ENCODE measurements at regions not wholly inside any gene's neighbourhood (a gene's known extent, or its start where the extent isn't known, plus 50 kb on each side); places are given as distances from the start of the nearest gene placed in this dataset.
"Not testable (repeated sequence)": the region's sequence is repeated elsewhere in the genome, so short reads cannot be mapped to it uniquely, and the experiment has no call there.

- no peak for DNase-seq
- intact Hi-C loops (cut with DNase I) = no loop called here
Measured at GRCh38 chr4:159698336-159698735, 595.5 kb downstream of the RAPGEF2 start.

GRCh38 chr4:159702200-159702599, 599.3 kb downstream of the RAPGEF2 start:
- no peak for DNase-seq
- intact Hi-C loops (cut with DNase I) = no loop called here

- intact Hi-C loops (cut with DNase I) = no loop called here
- no peak for DNase-seq
Measured at GRCh38 chr4:159705334-159705733, 602.5 kb downstream of the RAPGEF2 start.

- no peak for DNase-seq
- intact Hi-C loops (cut with DNase I) = no loop called here
Measured at GRCh38 chr4:159706704-159707103, 603.8 kb downstream of the RAPGEF2 start.

- intact Hi-C loops (cut with DNase I) = not testable (repeated sequence)
Measured at GRCh38 chr4:159715180-159715579, 612.3 kb downstream of the RAPGEF2 start.

GRCh38 chr4:159719531-159719930, 616.7 kb downstream of the RAPGEF2 start:
- intact Hi-C loops (cut with DNase I) = no loop called here

More at GRCh38 chr4:159715180-159715579, 612.3 kb downstream of the RAPGEF2 start:
- not testable (repeated sequence) for DNase-seq

GRCh38 chr4:159722052-159722451, 619.2 kb downstream of the RAPGEF2 start:
- intact Hi-C loops (cut with DNase I) = no loop called here

More at GRCh38 chr4:159719531-159719930, 616.7 kb downstream of the RAPGEF2 start:
- DNase-seq = no peak

GRCh38 chr4:159722918-159723317, 620.0 kb downstream of the RAPGEF2 start:
- no peak for DNase-seq
- intact Hi-C loops (cut with DNase I) = no loop called here

More at GRCh38 chr4:159722052-159722451, 619.2 kb downstream of the RAPGEF2 start:
- DNase-seq = no peak

- no peak for DNase-seq
- intact Hi-C loops (cut with DNase I) = no loop called here
Measured at GRCh38 chr4:159723341-159724048, 620.6 kb downstream of the RAPGEF2 start.

- intact Hi-C loops (cut with DNase I) = no loop called here
- DNase-seq = no peak
Measured at GRCh38 chr4:159725571-159725970, 622.7 kb downstream of the RAPGEF2 start.

- DNase-seq = no peak
- intact Hi-C loops (cut with DNase I) = no loop called here
Measured at GRCh38 chr4:159735281-159736207, 632.7 kb downstream of the RAPGEF2 start.

- no peak for DNase-seq
- intact Hi-C loops (cut with DNase I) = no loop called here
Measured at GRCh38 chr4:159736411-159736810, 633.5 kb downstream of the RAPGEF2 start.

- intact Hi-C loops (cut with DNase I) = no loop called here
- no peak for DNase-seq
Measured at GRCh38 chr4:159743971-159744370, 641.1 kb downstream of the RAPGEF2 start.

GRCh38 chr4:159747983-159748382, 645.1 kb downstream of the RAPGEF2 start:
- no peak for DNase-seq
- intact Hi-C loops (cut with DNase I) = no loop called here

GRCh38 chr4:159748834-159749444, 646.1 kb downstream of the RAPGEF2 start:
- DNase-seq = no peak
- intact Hi-C loops (cut with DNase I) = no loop called here

- intact Hi-C loops (cut with DNase I) = no loop called here
- DNase-seq = no peak
Measured at GRCh38 chr4:159757499-159757898, 654.6 kb downstream of the RAPGEF2 start.

GRCh38 chr4:159758061-159758460, 655.2 kb downstream of the RAPGEF2 start:
- intact Hi-C loops (cut with DNase I) = no loop called here
- no peak for DNase-seq

- intact Hi-C loops (cut with DNase I) = no loop called here
- DNase-seq = no peak
Measured at GRCh38 chr4:159762672-159763071, 659.8 kb downstream of the RAPGEF2 start.

- peak in 19 of 42 donors; percentile 3 to 74 (median 30) for DNase-seq
- intact Hi-C loops (cut with DNase I) = no loop called here
Measured at GRCh38 chr4:159764343-159764952, 661.6 kb downstream of the RAPGEF2 start.
